Keratinocyte (primary cell): ENCODE measurements at regions not wholly inside any gene's neighbourhood (a gene's known extent, or its start where the extent isn't known, plus 50 kb on each side); places are given as distances from the start of the nearest gene placed in this dataset.

Experiments
- DNase-seq: peaks from one replicate; pipeline ENCODE4 v3.0.0-alpha.2; 2011; ENCODE audit warnings: low read depth, missing footprints, low spot score
- FAIRE-seq: peaks from 2 replicates; lab custom pipeline; 2011; peaks lifted over from hg19 to GRCh38; lab: Jason Lieb, UNC
- H2AFZ ChIP-seq: 2 replicates; pipeline ENCODE4 v1.6.0; 2012; ENCODE audit warnings: low read length, control low read depth, inconsistent platforms; ENCODE audit not compliant: control insufficient read depth
- H3K27ac ChIP-seq: 2 replicates; pipeline ENCODE4 v1.5.1; 2011; ENCODE audit warnings: low read length; ENCODE audit not compliant: control insufficient read depth, insufficient read depth
- H3K27me3 ChIP-seq: 3 replicates; pipeline ENCODE4 v1.6.0; 2011; ENCODE audit warnings: low read length; ENCODE audit not compliant: control insufficient read depth, insufficient read depth; ENCODE audit errors: extremely low read depth
- H3K36me3 ChIP-seq, 2 experiments: 2 replicates in 1 of 2; 3 replicates in 1 of 2; pipeline ENCODE4 v1.5.1; 2011; ENCODE audit warnings: low read length in 2 of 2, mild to moderate bottlenecking in 1 of 2; ENCODE audit not compliant: control insufficient read depth in 2 of 2, insufficient read depth in 2 of 2; ENCODE audit errors: extremely low read depth in 1 of 2
- H3K4me1 ChIP-seq: 3 replicates; pipeline ENCODE4 v1.5.1; 2011; ENCODE audit warnings: low read length; ENCODE audit not compliant: control insufficient read depth, insufficient read depth; ENCODE audit errors: extremely low read depth
- H3K4me2 ChIP-seq: 3 replicates; pipeline ENCODE4 v1.6.0; 2011; ENCODE audit warnings: low read depth, low read length; ENCODE audit not compliant: control insufficient read depth, insufficient read depth; ENCODE audit errors: extremely low read depth
- H3K4me3 ChIP-seq, 3 experiments: fragments of 200-600 bp in 1 of 3; sonication (generic) in 1 of 3; 2 replicates in 2 of 3; 3 replicates in 1 of 3; pipeline ENCODE4 v1.5.1; 2011 to 2016; ENCODE audit warnings: low read length in 3 of 3, mild to moderate bottlenecking in 3 of 3, control low read depth in 2 of 3, inconsistent platforms in 1 of 3, low read depth in 1 of 3, mixed read lengths in 1 of 3, mixed run types in 1 of 3, moderate library complexity in 1 of 3; ENCODE audit not compliant: control insufficient read depth in 2 of 3, insufficient read depth in 2 of 3; ENCODE audit errors: extremely low read depth in 1 of 3
- H3K79me2 ChIP-seq: 2 replicates; pipeline ENCODE4 v1.6.0; 2012; ENCODE audit warnings: low read length; ENCODE audit not compliant: control insufficient read depth, insufficient read depth
- H3K9ac ChIP-seq: 3 replicates; pipeline ENCODE4 v1.6.0; 2011; ENCODE audit warnings: low read length; ENCODE audit not compliant: control insufficient read depth, insufficient read depth; ENCODE audit errors: extremely low read depth
- H3K9me1 ChIP-seq: 3 replicates; pipeline ENCODE4 v1.6.0; 2011; ENCODE audit warnings: low read length; ENCODE audit not compliant: control insufficient read depth, insufficient read depth; ENCODE audit errors: extremely low read depth
- H3K9me3 ChIP-seq: 2 replicates; pipeline ENCODE4 v1.5.1; 2012; ENCODE audit warnings: low read depth, low read length; ENCODE audit not compliant: control insufficient read depth
- H4K20me1 ChIP-seq: 3 replicates; pipeline ENCODE4 v1.6.0; 2011; ENCODE audit warnings: low read length; ENCODE audit not compliant: control insufficient read depth, insufficient read depth; ENCODE audit errors: extremely low read depth
- EZH2 ChIP-seq: IDR thresholded peaks from one replicate; pipeline ENCODE4 v1.6.1; 2012; ENCODE audit warnings: inconsistent platforms, mild to moderate bottlenecking, low read length, moderate library complexity
- dilution Hi-C: fragments of 300-500 bp; cut with MboI; formaldehyde crosslinking; loops from one replicate; pipeline ENCODE4 v1.7.0; 2020; ENCODE audit warnings: low sequenced_read_pairs; ENCODE audit not compliant: extremely low pct_ligation_motif_present
- TF ChIP-seq, protein P1 (sequence below), 3 experiments: IDR thresholded peaks in 1 of 3; conservative IDR thresholded peaks in 1 of 3; optimal IDR thresholded peaks in 1 of 3; 2 replicates in 2 of 3; 3 replicates in 1 of 3; pipeline versions ENCODE3 to v1.5.1; 2011; ENCODE audit warnings: low read length in 3 of 3, mild to moderate bottlenecking in 3 of 3, moderate library complexity in 2 of 3, control low read depth in 1 of 3, inconsistent platforms in 1 of 3; ENCODE audit not compliant: insufficient read depth in 2 of 3; ENCODE audit errors: extremely low read depth in 1 of 3

DNA sequence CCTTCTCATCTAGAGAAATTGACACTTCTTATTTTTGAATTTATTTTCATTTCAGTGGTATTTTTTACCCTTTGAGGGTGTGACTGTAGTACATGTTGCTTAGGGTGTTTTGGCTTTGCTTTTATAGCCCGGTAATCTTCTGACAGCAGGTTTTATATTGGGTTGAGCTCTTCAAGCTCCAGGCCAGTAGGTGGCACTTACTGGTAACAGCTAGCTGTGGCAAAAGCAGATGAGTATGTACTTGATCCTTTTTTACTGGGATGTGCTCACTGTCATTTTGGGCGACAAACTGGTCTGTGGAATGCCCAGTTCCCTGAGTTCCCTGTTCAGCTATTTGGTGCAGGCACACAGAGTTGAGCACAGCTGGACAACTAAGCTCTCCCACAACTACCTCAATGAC is 916.2 kb upstream of the B3GALT2 start:
- TF ChIP-seq, protein P1, sequence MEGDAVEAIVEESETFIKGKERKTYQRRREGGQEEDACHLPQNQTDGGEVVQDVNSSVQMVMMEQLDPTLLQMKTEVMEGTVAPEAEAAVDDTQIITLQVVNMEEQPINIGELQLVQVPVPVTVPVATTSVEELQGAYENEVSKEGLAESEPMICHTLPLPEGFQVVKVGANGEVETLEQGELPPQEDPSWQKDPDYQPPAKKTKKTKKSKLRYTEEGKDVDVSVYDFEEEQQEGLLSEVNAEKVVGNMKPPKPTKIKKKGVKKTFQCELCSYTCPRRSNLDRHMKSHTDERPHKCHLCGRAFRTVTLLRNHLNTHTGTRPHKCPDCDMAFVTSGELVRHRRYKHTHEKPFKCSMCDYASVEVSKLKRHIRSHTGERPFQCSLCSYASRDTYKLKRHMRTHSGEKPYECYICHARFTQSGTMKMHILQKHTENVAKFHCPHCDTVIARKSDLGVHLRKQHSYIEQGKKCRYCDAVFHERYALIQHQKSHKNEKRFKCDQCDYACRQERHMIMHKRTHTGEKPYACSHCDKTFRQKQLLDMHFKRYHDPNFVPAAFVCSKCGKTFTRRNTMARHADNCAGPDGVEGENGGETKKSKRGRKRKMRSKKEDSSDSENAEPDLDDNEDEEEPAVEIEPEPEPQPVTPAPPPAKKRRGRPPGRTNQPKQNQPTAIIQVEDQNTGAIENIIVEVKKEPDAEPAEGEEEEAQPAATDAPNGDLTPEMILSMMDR (optimal IDR thresholded peaks at IDR 0.05 in 1 of 3, IDR thresholded peaks at IDR 0.05 in 1 of 3, conservative IDR thresholded peaks at IDR 0.05 in 1 of 3; ENCODE audit: extremely low read depth in 1 of 3, insufficient read depth in 2 of 3, low read length in 3 of 3): peak in 1 of 3 experiments; percentile 54
- TF ChIP-seq EZH2: no peak
- Histone ChIP-seq H3K4me2 (no peak overlapping the region), H3K9ac (no peak overlapping the region), H2AFZ (no peak overlapping the region), H3K4me1 (no peaks in the 10 kb centered on the region), H3K27me3 (no peaks in the 10 kb centered on the region), H3K9me1 (no peaks in the 10 kb centered on the region), H4K20me1 (no peaks in the 10 kb centered on the region), H3K27ac (no peak overlapping the region), H3K36me3 (no peaks in the 10 kb centered on the region), H3K79me2 (no peaks in the 10 kb centered on the region), H3K9me3 (no peaks in the 10 kb centered on the region), H3K4me3 (no peak overlapping the region)
- DNase-seq (no peak), FAIRE-seq (no peak)
- dilution Hi-C loops: no loop called here

DNA sequence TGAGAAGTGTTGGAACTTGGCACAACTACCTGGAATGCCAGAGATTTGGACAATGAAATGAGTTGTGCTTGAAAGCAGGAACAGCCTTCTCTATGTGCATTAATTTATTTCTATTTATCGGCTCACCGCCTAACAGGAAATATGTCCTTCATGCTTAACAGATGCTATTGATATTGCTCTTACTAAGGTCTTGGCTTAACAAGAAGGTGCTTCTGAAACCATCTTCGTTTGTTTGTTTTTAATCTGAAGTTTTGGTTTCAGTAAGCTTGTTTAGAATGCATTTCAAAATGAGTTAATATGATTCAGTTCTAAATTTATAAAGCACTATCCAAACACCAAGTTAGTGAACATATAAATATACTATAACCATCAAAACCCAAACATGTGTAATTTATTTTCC is 898.3 kb upstream of the B3GALT2 start:
- no peak overlapping the region for H3K4me2 ChIP-seq
- H3K36me3 ChIP-seq: no peaks in the 10 kb centered on the region
- no peak overlapping the region for H3K9ac ChIP-seq
- no peak overlapping the region for H3K4me3 ChIP-seq
- no peak overlapping the region for H2AFZ ChIP-seq
- H3K9me3 ChIP-seq: no peaks in the 10 kb centered on the region
- dilution Hi-C loops: no loop called here
- TF ChIP-seq, protein P1 (optimal IDR thresholded peaks at IDR 0.05 in 1 of 3, IDR thresholded peaks at IDR 0.05 in 1 of 3, conservative IDR thresholded peaks at IDR 0.05 in 1 of 3; ENCODE audit: extremely low read depth in 1 of 3, insufficient read depth in 2 of 3, low read length in 3 of 3): no peak
- TF ChIP-seq EZH2: no peak
- H3K79me2 ChIP-seq: no peaks in the 10 kb centered on the region
- no peaks in the 10 kb centered on the region for H4K20me1 ChIP-seq
- H3K9me1 ChIP-seq: no peaks in the 10 kb centered on the region
- H3K27me3 ChIP-seq: no peaks in the 10 kb centered on the region
- no peaks in the 10 kb centered on the region for H3K4me1 ChIP-seq
- FAIRE-seq (no peak), DNase-seq (no peak)
- H3K27ac ChIP-seq: no peak overlapping the region
